GM21423 (cell line): ENCODE measurements at regions not wholly inside any gene's neighbourhood (a gene's known extent, or its start where the extent isn't known, plus 50 kb on each side); places are given as distances from the start of the nearest gene placed in this dataset.
"Not testable (repeated sequence)": the region's sequence is repeated elsewhere in the genome, so short reads cannot be mapped to it uniquely, and the experiment has no call there.

Source experiments
- ATAC-seq: cut with Tn5 transposase; IDR thresholded peaks from one replicate; pipeline ENCODE4 v1.9.1; 2021; ENCODE audit warnings: mild to moderate bottlenecking, moderate library complexity; ENCODE audit not compliant: unreplicated experiment

- ATAC-seq = no peak
Measured at GRCh38 chr20:12924126-12924525, 84.6 kb upstream of the SPTLC3 start.

- peak; percentile 97 for ATAC-seq
Measured at GRCh38 chr20:12925210-12925755, 83.5 kb upstream of the SPTLC3 start.

GRCh38 chr20:12925863-12926793 lies 82.6 kb upstream of the SPTLC3 start:
- no peak for ATAC-seq

GRCh38 chr20:12927489-12927888 lies 81.3 kb upstream of the SPTLC3 start:
- no peak for ATAC-seq

- ATAC-seq = no peak
Measured at GRCh38 chr20:12928358-12928754, 80.4 kb upstream of the SPTLC3 start.

- no peak for ATAC-seq
Measured at GRCh38 chr20:12928755-12929401, 79.9 kb upstream of the SPTLC3 start.

- ATAC-seq = no peak
Measured at GRCh38 chr20:12936020-12936419, 72.8 kb upstream of the SPTLC3 start.

GRCh38 chr20:12936524-12936923 lies 72.2 kb upstream of the SPTLC3 start:
- ATAC-seq = no peak

- ATAC-seq = no peak
Measured at GRCh38 chr20:12941025-12941424, 67.7 kb upstream of the SPTLC3 start.

GRCh38 chr20:12942123-12942522 lies 66.6 kb upstream of the SPTLC3 start:
- ATAC-seq = no peak

GRCh38 chr20:12946789-12947188 lies 62.0 kb upstream of the SPTLC3 start:
- ATAC-seq = no peak

- ATAC-seq = no peak
Measured at GRCh38 chr20:12947691-12948090, 61.1 kb upstream of the SPTLC3 start.

- ATAC-seq = no peak
Measured at GRCh38 chr20:12949429-12949980, 59.3 kb upstream of the SPTLC3 start.

- ATAC-seq = not testable (repeated sequence)
Measured at GRCh38 chr20:12954254-12954653, 54.5 kb upstream of the SPTLC3 start.

- no peak for ATAC-seq
Measured at GRCh38 chr20:12955611-12956010, 53.2 kb upstream of the SPTLC3 start.

GRCh38 chr20:12956303-12956702 lies 52.5 kb upstream of the SPTLC3 start:
- ATAC-seq = no peak

GRCh38 chr20:12957968-12958367 lies 50.8 kb upstream of the SPTLC3 start:
- no peak for ATAC-seq
